ENCODE measurements at regions not wholly inside any gene's neighbourhood (a gene's known extent, or its start where the extent isn't known, plus 50 kb on each side); places are given as distances from the start of the nearest gene placed in this dataset.

- DNase-seq: no peak
These were observed 266.0 kb upstream of the PTGER4 start for GRCh38 chr5:40413743-40414142.

- no peak for DNase-seq
These were observed 266.9 kb upstream of the PTGER4 start for GRCh38 chr5:40412771-40413170.

- DNase-seq: no peak
These were observed 268.6 kb upstream of the PTGER4 start for GRCh38 chr5:40410964-40411635.

GRCh38 chr5:40410231-40410861, 269.4 kb upstream of the PTGER4 start:
- peak; percentile 55 for DNase-seq

- DNase-seq: no peak
These were observed 270.1 kb upstream of the PTGER4 start for GRCh38 chr5:40409601-40410000.

- DNase-seq: no peak
These were observed 272.9 kb upstream of the PTGER4 start for GRCh38 chr5:40406741-40407211.

GRCh38 chr5:40405996-40406740, 273.5 kb upstream of the PTGER4 start:
- no peak for DNase-seq

- DNase-seq: no peak
These were observed 274.5 kb upstream of the PTGER4 start for GRCh38 chr5:40405230-40405629.

GRCh38 chr5:40404613-40405012, 275.1 kb upstream of the PTGER4 start:
- DNase-seq: no peak

GRCh38 chr5:40402007-40402364, 277.7 kb upstream of the PTGER4 start:
- no peak for DNase-seq

- no peak for DNase-seq
These were observed 278.3 kb upstream of the PTGER4 start for GRCh38 chr5:40401284-40402006.

- DNase-seq: no peak
These were observed 279.5 kb upstream of the PTGER4 start for GRCh38 chr5:40400245-40400644.

GRCh38 chr5:40399349-40399748, 280.4 kb upstream of the PTGER4 start:
- no peak for DNase-seq

- DNase-seq: no peak
These were observed 281.7 kb upstream of the PTGER4 start for GRCh38 chr5:40397976-40398375.

GRCh38 chr5:40397091-40397490, 282.6 kb upstream of the PTGER4 start:
- no peak for DNase-seq

GRCh38 chr5:40396317-40396716, 283.4 kb upstream of the PTGER4 start:
- no peak for DNase-seq

GRCh38 chr5:40395251-40395650, 284.5 kb upstream of the PTGER4 start:
- no peak for DNase-seq

GRCh38 chr5:40394698-40395097, 285.0 kb upstream of the PTGER4 start:
- DNase-seq: no peak

GRCh38 chr5:40391642-40392041, 288.1 kb upstream of the PTGER4 start:
- DNase-seq: no peak

GRCh38 chr5:40390281-40391149, 289.2 kb upstream of the PTGER4 start:
- no peak for DNase-seq

- no peak for DNase-seq
These were observed 290.1 kb upstream of the PTGER4 start for GRCh38 chr5:40389591-40389990.

- DNase-seq: no peak
These were observed 293.4 kb upstream of the PTGER4 start for GRCh38 chr5:40386289-40386688.
